Heart left ventricle (tissue), 16 donors: ENCODE measurements at regions not wholly inside any gene's neighbourhood (a gene's known extent, or its start where the extent isn't known, plus 50 kb on each side); places are given as distances from the start of the nearest gene placed in this dataset.
A peak's percentile ranks its signal among the peaks of the same experiment; 100 is the strongest.

Experiments used
- ATAC-seq, 4 donors: fragments of 200-7000 bp; cut with Tn5 transposase; one replicate each; pipeline ENCODE4 v1.9.1; 2020 to 2022; ENCODE audit warnings: moderate library complexity in 4 of 4, mild to moderate bottlenecking in 3 of 4, moderate number of reproducible peaks in 1 of 4
- DNase-seq, 5 donors: peaks; one replicate each; pipeline ENCODE4 v3.0.0-alpha.2; 2020
- H3K27ac ChIP-seq, 12 donors: fragments of 200-600 bp; sonication (generic) in 4 of 12; one replicate each; pipeline versions ENCODE4 v1.5.0 to v1.8.0; 2016 to 2022; ENCODE audit warnings: mild to moderate bottlenecking in 2 of 12
- H3K27me3 ChIP-seq, 9 donors: fragments of 200-600 bp; sonication (generic) in 2 of 9; one replicate each; pipeline versions ENCODE4 v1.5.1 to v1.8.0; 2016 to 2022; ENCODE audit warnings: mild to moderate bottlenecking in 3 of 9
- H3K36me3 ChIP-seq, 9 donors: fragments of 200-600 bp; sonication (generic) in 2 of 9; one replicate each; pipeline versions ENCODE4 v1.5.0 to v1.8.0; 2018 to 2022; ENCODE audit warnings: mild to moderate bottlenecking in 2 of 9
- H3K4me1 ChIP-seq, 12 donors: fragments of 200-600 bp; sonication (generic) in 4 of 12; one replicate each; pipeline versions ENCODE4 v1.5.0 to v1.8.0; 2016 to 2022; ENCODE audit warnings: mild to moderate bottlenecking in 3 of 12
- H3K4me3 ChIP-seq, 12 donors: fragments of 200-600 bp; sonication (generic) in 4 of 12; one replicate each; pipeline versions ENCODE4 v1.5.0 to v1.8.0; 2017 to 2022; ENCODE audit warnings: mild to moderate bottlenecking in 9 of 12, moderate library complexity in 4 of 12
- H3K9me3 ChIP-seq, 12 donors: fragments of 200-600 bp; sonication (generic) in 4 of 12; one replicate each; pipeline versions ENCODE4 v1.5.0 to v1.8.0; 2016 to 2022; ENCODE audit warnings: mild to moderate bottlenecking in 1 of 12
- CTCF ChIP-seq, 12 donors: fragments of 200-600 bp; sonication (generic) in 4 of 12; IDR thresholded peaks; one replicate each; pipeline versions ENCODE4 v1.5.0 to v1.8.0; 2018 to 2022; ENCODE audit warnings: antibody characterized with exemption in 12 of 12, mild to moderate bottlenecking in 5 of 12
- POLR2A ChIP-seq, 2 donors: fragments of 450-650 bp; IDR thresholded peaks; one replicate each; pipeline ENCODE4 v1.6.1; 2017; ENCODE audit warnings: antibody characterized with exemption in 2 of 2, mild to moderate bottlenecking in 2 of 2, moderate library complexity in 2 of 2
- WGBS, 4 donors: extraction: QIAGEN DNeasy Blood & Tissue Kit in 2 of 4; methylation state at CpG; one replicate each; pipeline versions ENCODE4 v1.1.5 to v1.1.7; 2013 to 2018; 5-methylcytosine and 5-hydroxymethylcytosine counted together
- intact Hi-C, 10 donors: fragments of 100-400 bp; cut with DNase I; formaldehyde crosslinking; loops; one replicate each; pipeline versions ENCODE4 v1.11.1 to v1.14.2; 2022
- donor health status: ischemic (EF 13 %, LVEDD 7.1; RV severe dilation, severe dysfunction).
- donor health status: healthy with polysubstance abuse.
- donor health status: DM: no; HTN: yes; CAD: no.
- donor health status: DM: no; HTN: no; CAD: no.
- donor health status: ischemic (EF 25% LVEDD 6.9; RV normal size, moderate dysfunction).
- donor health status: ischemic (EF 25% LVEDD 5.7; RV mildly dilated, moderate dysfunction).
- donor health status: healthy.
- donor health status: DM: yes; HTN: yes; CAD: no.
- donor health status: ischemic (EF 35%, LVEDD 5.7; RV mildly dilated, moderate dysfunction).
- donor health status: nonischemic (EF 11% LVEDD 7.7; RV severe dilation, severe dysfunction).
- donor health status: DM: yes; HTN: yes; CAD: no.
- donor health status: PGD.
- donor health status: ischemic (EF 29% LVEDD 5.4; RV normal size, mild dysfunction).
- donor health status: nonischemic (EF 23%, LVEDD 6.1; RV moderate dilation, normal function).

GRCh38 chr9:107899961-107900330, 410.4 kb upstream of the KLF4 start:
- Histone ChIP-seq H3K4me3 (no peak overlapping the region), H3K36me3 (no peaks in the 10 kb centered on the region), H3K4me1 (peaks cover 0 to 5% (median 0%) of the 10 kb centered on the region in 12 donors), H3K27me3 (no peaks in the 10 kb centered on the region), H3K9me3 (peaks cover 0 to 13% (median 0%) of the 10 kb centered on the region in 12 donors), H3K27ac (no peak overlapping the region)
- intact Hi-C loops, result no loop called here
- 89 to 100% (median 93%) methylated on average over 1 of the region's 1 CpG for WGBS, 4 donors
- no peak for TF ChIP-seq POLR2A (IDR thresholded peaks at IDR 0.05)
- no peak for TF ChIP-seq CTCF (IDR thresholded peaks at IDR 0.05)
- ATAC-seq, result no peak
- no peak for DNase-seq

- WGBS, 4 donors, result 57 to 71% (median 65%) methylated on average over 2 of the region's 2 CpGs
- DNase-seq (no peak), ATAC-seq (no peak)
- no peak overlapping the region for H3K4me3 ChIP-seq
- H3K27me3 ChIP-seq, result no peaks in the 10 kb centered on the region
- no peaks in the 10 kb centered on the region for H3K36me3 ChIP-seq
- H3K9me3 ChIP-seq, result peaks cover 0 to 13% (median 0%) of the 10 kb centered on the region in 12 donors
- H3K4me1 ChIP-seq, result peaks cover 0 to 7% (median 0%) of the 10 kb centered on the region in 12 donors
- intact Hi-C loops, result no loop called here
- H3K27ac ChIP-seq, result no peak overlapping the region
- no peak for TF ChIP-seq CTCF (IDR thresholded peaks at IDR 0.05)
Measured at GRCh38 chr9:107898761-107899160, 409.2 kb upstream of the KLF4 start.

DNA sequence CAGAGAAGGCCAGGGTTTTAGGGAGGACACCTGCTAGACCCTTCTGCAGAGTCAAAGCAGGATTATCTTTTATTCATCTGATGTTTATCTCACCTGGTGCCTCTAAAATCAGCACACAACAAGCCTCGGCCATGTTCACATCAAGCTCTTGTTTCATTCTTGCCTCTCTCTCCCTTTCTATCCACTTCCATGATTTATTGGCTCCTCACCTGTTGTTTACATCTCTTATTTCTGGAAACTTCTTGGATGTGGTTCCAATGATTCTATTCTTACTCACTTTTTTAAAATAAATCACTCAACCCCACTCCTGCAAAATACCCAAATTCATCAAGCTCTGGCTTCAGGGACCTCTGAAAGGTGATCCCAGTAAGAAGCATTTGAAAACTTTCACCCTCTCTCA, 407.0 kb upstream of the KLF4 start:
- no peaks in the 10 kb centered on the region for H3K27me3 ChIP-seq
- H3K36me3 ChIP-seq, result no peaks in the 10 kb centered on the region
- H3K4me3 ChIP-seq, result no peak overlapping the region
- H3K4me1 ChIP-seq, result peaks cover 0 to 7% (median 0%) of the 10 kb centered on the region in 12 donors
- TF ChIP-seq POLR2A (IDR thresholded peaks at IDR 0.05), result no peak
- TF ChIP-seq CTCF (IDR thresholded peaks at IDR 0.05), result no peak
- H3K9me3 ChIP-seq, result no peaks in the 10 kb centered on the region
- ATAC-seq, result no peak
- intact Hi-C loops, result no loop called here
- H3K27ac ChIP-seq, result no peak overlapping the region
- WGBS, 4 donors, result 96 to 100% (median 98%) methylated on average over 1 of the region's 1 CpG
- DNase-seq, result no peak

DNA sequence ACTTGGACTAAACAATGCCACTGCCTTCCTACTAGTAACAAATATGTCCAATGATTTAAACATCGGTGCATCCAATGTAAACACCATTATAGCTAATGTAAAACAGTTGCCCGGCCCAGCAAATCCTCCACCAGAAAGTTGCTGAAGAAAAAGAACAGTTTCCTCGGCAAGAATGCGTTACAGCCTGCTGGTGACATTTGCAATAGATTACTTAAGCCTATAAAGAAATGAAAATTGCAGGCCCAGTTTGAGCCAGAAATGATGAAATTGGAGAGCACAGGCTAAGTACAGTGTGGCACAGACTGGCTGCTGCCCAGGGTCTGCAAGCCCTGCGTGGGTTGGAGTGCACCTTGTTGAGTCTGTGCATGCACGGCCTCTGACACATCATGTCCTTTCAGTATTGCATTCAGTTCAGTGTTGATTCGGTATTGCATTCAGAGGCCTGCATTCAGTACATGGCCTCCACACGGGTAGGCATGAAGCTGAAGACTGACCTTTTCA, 406.0 kb upstream of the KLF4 start:
- Histone ChIP-seq H3K9me3 (peaks cover 0 to 5% (median 0%) of the 10 kb centered on the region in 12 donors), H3K4me3 (no peak overlapping the region), H3K36me3 (no peaks in the 10 kb centered on the region), H3K27me3 (no peaks in the 10 kb centered on the region), H3K27ac (no peak overlapping the region), H3K4me1 (peaks cover 0 to 7% (median 0%) of the 10 kb centered on the region in 12 donors)
- intact Hi-C loops, result no loop called here
- ATAC-seq, result peak in 1 of 4 donors; percentile 29
- 73 to 84% (median 80%) methylated on average over 6 to 8 of the region's 8 CpGs for WGBS, 4 donors
- no peak for TF ChIP-seq CTCF (IDR thresholded peaks at IDR 0.05)
- TF ChIP-seq POLR2A (IDR thresholded peaks at IDR 0.05), result no peak
- no peak for DNase-seq
